ENCODE measurements at regions not wholly inside any gene's neighbourhood (a gene's known extent, or its start where the extent isn't known, plus 50 kb on each side); places are given as distances from the start of the nearest gene placed in this dataset.

GRCh38 chr9:27785714-27786100 lies 212.4 kb upstream of the C9orf72 start (continued):
- TF ChIP-seq CTCF (IDR thresholded peaks at IDR 0.05; ENCODE audit: control extremely low read depth in 1 of 3, insufficient read depth in 1 of 3, low read depth in 1 of 3, low read length in 3 of 3) (no peak), CBX8 (IDR thresholded peaks at IDR 0.05; ENCODE audit: borderline replicate concordance, low read depth, low read length) (no peak), NRF1 (IDR thresholded peaks at IDR 0.05; ENCODE audit: low read depth, low read length) (no peak), SIRT6 (IDR thresholded peaks at IDR 0.05; ENCODE audit: low read length) (no peak)
